NB4 (cell line): ENCODE measurements at regions not wholly inside any gene's neighbourhood (a gene's known extent, or its start where the extent isn't known, plus 50 kb on each side); places are given as distances from the start of the nearest gene placed in this dataset.
"Not testable (repeated sequence)": the region's sequence is repeated elsewhere in the genome, so short reads cannot be mapped to it uniquely, and the experiment has no call there.

Experiments
- DNase-seq: peaks from one replicate; pipeline ENCODE4 v3.0.0; 2010; ENCODE audit warnings: low read depth
- H3K4me3 ChIP-seq: one replicate; pipeline ENCODE4 v1.5.1; 2011; ENCODE audit warnings: mild to moderate bottlenecking, low read depth, low read length, moderate library complexity
- CTCF ChIP-seq: IDR thresholded peaks from one replicate; pipeline ENCODE4 v1.5.1; 2012; ENCODE audit warnings: low read depth, low read length
- MAX ChIP-seq: IDR thresholded peaks from 2 replicates; pipeline ENCODE4 v1.6.1; 2011; ENCODE audit warnings: low read depth, low read length
- MYC ChIP-seq: IDR thresholded peaks from 2 replicates; pipeline ENCODE4 v1.6.1; 2011; ENCODE audit warnings: low read depth, low read length
- POLR2A ChIP-seq: IDR thresholded peaks from 2 replicates; pipeline ENCODE4 v1.6.1; 2011; ENCODE audit warnings: mild to moderate bottlenecking; ENCODE audit not compliant: insufficient read length; ENCODE audit errors: extremely low read depth

GRCh38 chr4:188347339-188347738, 208.1 kb downstream of the TRIML1 start:
- no peak for DNase-seq
- TF ChIP-seq CTCF = no peak
- TF ChIP-seq POLR2A = no peak
- no peak for TF ChIP-seq MAX
- no peak for TF ChIP-seq MYC
- no peak overlapping the region for H3K4me3 ChIP-seq

- DNase-seq, H3K4me3 ChIP-seq: not testable (repeated sequence)
These were observed 210.3 kb downstream of the TRIML1 start for GRCh38 chr4:188349569-188349968.

- DNase-seq = no peak
- TF ChIP-seq MAX (no peak), MYC (no peak), POLR2A (no peak), CTCF (no peak)
- H3K4me3 ChIP-seq = no peak overlapping the region
These were observed 224.0 kb downstream of the TRIML1 start for GRCh38 chr4:188363196-188363595.

GRCh38 chr4:188370777-188371176, 231.5 kb downstream of the TRIML1 start:
- TF ChIP-seq POLR2A (no peak), MYC (no peak), CTCF (no peak), MAX (no peak)
- no peak for DNase-seq
- no peak overlapping the region for H3K4me3 ChIP-seq

- no peak for DNase-seq
- TF ChIP-seq MYC (no peak), MAX (no peak), CTCF (no peak), POLR2A (no peak)
- no peak overlapping the region for H3K4me3 ChIP-seq
These were observed 232.8 kb downstream of the TRIML1 start for GRCh38 chr4:188372058-188372457.

- no peak overlapping the region for H3K4me3 ChIP-seq
- no peak for DNase-seq
- no peak for TF ChIP-seq MYC
- TF ChIP-seq CTCF = no peak
- TF ChIP-seq POLR2A = no peak
- TF ChIP-seq MAX = no peak
These were observed 233.6 kb downstream of the TRIML1 start for GRCh38 chr4:188372829-188373228.
